GM12878 (cell line): ENCODE measurements at regions not wholly inside any gene's neighbourhood (a gene's known extent, or its start where the extent isn't known, plus 50 kb on each side); places are given as distances from the start of the nearest gene placed in this dataset.

Experiments
- BHLHE40 ChIP-seq, 2 experiments: fragments of 450-650 bp in 1 of 2; IDR thresholded peaks; 2 replicates each; pipeline ENCODE4 v1.6.1; 2011 to 2017; ENCODE audit warnings: low read depth in 2 of 2, borderline replicate concordance in 1 of 2, improper control_type of control experiment in 1 of 2, low read length in 1 of 2, mild to moderate bottlenecking in 1 of 2
- CREM ChIP-seq: IDR thresholded peaks from 2 replicates; pipeline ENCODE4 v1.6.1; 2014; ENCODE audit warnings: antibody characterized with exemption, low read depth
- CTCF ChIP-seq, 3 experiments: IDR thresholded peaks in 2 of 3; conservative IDR thresholded peaks in 1 of 3; 2 replicates each; pipeline ENCODE4 v1.5.1; 2011; ENCODE audit warnings: low read depth in 3 of 3, low read length in 3 of 3, mild to moderate bottlenecking in 3 of 3, control low read depth in 2 of 3, moderate library complexity in 2 of 3, inconsistent platforms in 1 of 3, mixed read lengths in 1 of 3; ENCODE audit not compliant: control insufficient read depth in 2 of 3, insufficient read depth in 1 of 3; ENCODE audit errors: extremely low read depth in 1 of 3
- EZH2 ChIP-seq: IDR thresholded peaks from 2 replicates; pipeline ENCODE4 v1.6.1; 2012; ENCODE audit warnings: low read depth, mild to moderate bottlenecking, control low read depth, inconsistent platforms, low read length, borderline replicate concordance; ENCODE audit not compliant: control insufficient read depth
- NFIC ChIP-seq: IDR thresholded peaks from 2 replicates; pipeline ENCODE4 v1.6.1; 2012; ENCODE audit warnings: low read depth, mild to moderate bottlenecking, inconsistent platforms, low read length, moderate library complexity
- PAX8 ChIP-seq: fragments of 450-650 bp; IDR thresholded peaks from 2 replicates; pipeline ENCODE4 v1.6.1; 2017; ENCODE audit warnings: mild to moderate bottlenecking, moderate library complexity
- POLR2AphosphoS5 ChIP-seq: IDR thresholded peaks from 2 replicates; pipeline ENCODE4 v1.6.1; 2011; ENCODE audit warnings: mild to moderate bottlenecking, low read length, inconsistent platforms
- SP1 ChIP-seq: IDR thresholded peaks from one replicate; pipeline ENCODE4 v1.6.1; 2011; ENCODE audit warnings: low read depth, low read length
- TAF1 ChIP-seq: IDR thresholded peaks from 2 replicates; pipeline ENCODE4 v1.6.1; 2011; ENCODE audit warnings: mild to moderate bottlenecking, low read depth, low read length, borderline replicate concordance

- TF ChIP-seq CTCF (IDR thresholded peaks at IDR 0.05 in 2 of 3, conservative IDR thresholded peaks at IDR 0.05 in 1 of 3; ENCODE audit: control insufficient read depth in 2 of 3, extremely low read depth in 1 of 3, insufficient read depth in 1 of 3, low read depth in 3 of 3, low read length in 3 of 3) (no peak), BHLHE40 (IDR thresholded peaks at IDR 0.05; ENCODE audit: borderline replicate concordance in 1 of 2, low read depth in 2 of 2, low read length in 1 of 2) (no peak), SP1 (no peak), PAX8 (no peak), TAF1 (no peak), POLR2AphosphoS5 (no peak), CREM (no peak), NFIC (no peak), EZH2 (no peak)
These were observed 177.1 kb downstream of the BRD1 start for GRCh38 chr22:49650336-49651241.
